ENCODE measurements at regions not wholly inside any gene's neighbourhood (a gene's known extent, or its start where the extent isn't known, plus 50 kb on each side); places are given as distances from the start of the nearest gene placed in this dataset.

- Histone ChIP-seq H3K4me3 (no peak overlapping the region), H3K9me3 (no peaks in the 10 kb centered on the region), H3K4me1 (peaks cover 0 to 8% (median 3%) of the 10 kb centered on the region in 4 donors), H3K36me3 (no peaks in the 10 kb centered on the region), H3K27me3 (peaks cover 0 to 2% of the 10 kb centered on the region in 2 donors), H3K27ac (no peak overlapping the region)
- no peak for TF ChIP-seq CTCF (IDR thresholded peaks at IDR 0.05)
- intact Hi-C loops (cut with DNase I; ENCODE audit: low total_unique reads) = loop anchor here (5.0 kb wide), 3 partner anchors 234 to 329 kb away; no protein-coding TSS in a partner anchor
- no peak for DNase-seq
These were observed 51.6 kb upstream of the SRGAP3 start for GRCh38 chr3:9301091-9301490.

- DNase-seq = no peak
- peaks cover 0 to 8% (median 3%) of the 10 kb centered on the region in 4 donors for H3K4me1 ChIP-seq
- no peak overlapping the region for H3K27ac ChIP-seq
- intact Hi-C loops (cut with DNase I; ENCODE audit: low total_unique reads) = loop anchor here (5.0 kb wide), 3 partner anchors 234 to 329 kb away; no protein-coding TSS in a partner anchor
- no peaks in the 10 kb centered on the region for H3K9me3 ChIP-seq
- no peak for TF ChIP-seq CTCF (IDR thresholded peaks at IDR 0.05)
- peaks cover 0 to 2% of the 10 kb centered on the region in 2 donors for H3K27me3 ChIP-seq
- H3K4me3 ChIP-seq = no peak overlapping the region
- no peaks in the 10 kb centered on the region for H3K36me3 ChIP-seq
These were observed 52.4 kb upstream of the SRGAP3 start for GRCh38 chr3:9301798-9302197.

- no peaks in the 10 kb centered on the region for H3K36me3 ChIP-seq
- H3K27ac ChIP-seq = no peak overlapping the region
- peaks cover 0 to 2% of the 10 kb centered on the region in 2 donors for H3K27me3 ChIP-seq
- intact Hi-C loops (cut with DNase I; ENCODE audit: low total_unique reads) = loop anchor here (5.0 kb wide), 3 partner anchors 235 to 330 kb away; no protein-coding TSS in a partner anchor
- no peaks in the 10 kb centered on the region for H3K9me3 ChIP-seq
- peak; percentile 87 to 91 for TF ChIP-seq CTCF (IDR thresholded peaks at IDR 0.05)
- peak; percentile 62 to 77 for DNase-seq
- peaks cover 0 to 8% (median 3%) of the 10 kb centered on the region in 4 donors for H3K4me1 ChIP-seq
- peak overlapping the region in 1 of 2 donors; percentile 11 for H3K4me3 ChIP-seq
These were observed 53.2 kb upstream of the SRGAP3 start for GRCh38 chr3:9302425-9303181.

- Histone ChIP-seq H3K4me3 (no peak overlapping the region), H3K36me3 (no peaks in the 10 kb centered on the region), H3K9me3 (no peaks in the 10 kb centered on the region), H3K4me1 (peaks cover 0 to 15% (median 4%) of the 10 kb centered on the region in 4 donors), H3K27me3 (peaks cover 0 to 2% of the 10 kb centered on the region in 2 donors), H3K27ac (no peak overlapping the region)
- intact Hi-C loops (cut with DNase I; ENCODE audit: low total_unique reads) = no loop called here
- no peak for DNase-seq
- TF ChIP-seq CTCF (IDR thresholded peaks at IDR 0.05) = no peak
These were observed 54.4 kb upstream of the THUMPD3 start for GRCh38 chr3:9308298-9308990.

GRCh38 chr3:9310043-9310442 is 52.8 kb upstream of the THUMPD3 start:
- Histone ChIP-seq H3K27me3 (no peaks in the 10 kb centered on the region), H3K27ac (no peak overlapping the region), H3K36me3 (no peaks in the 10 kb centered on the region), H3K9me3 (no peaks in the 10 kb centered on the region), H3K4me1 (peaks cover 0 to 16% (median 8%) of the 10 kb centered on the region in 4 donors), H3K4me3 (no peak overlapping the region)
- intact Hi-C loops (cut with DNase I; ENCODE audit: low total_unique reads) = no loop called here
- no peak for TF ChIP-seq CTCF (IDR thresholded peaks at IDR 0.05)
- DNase-seq = no peak

Data from tibial artery (tissue), 4 donors.